SIG-M5 treated with dmso at 0.1 percent for 504 hours (cell line): ENCODE measurements at regions not wholly inside any gene's neighbourhood (a gene's known extent, or its start where the extent isn't known, plus 50 kb on each side); places are given as distances from the start of the nearest gene placed in this dataset.

Source experiments
- DNase-seq: peaks from one replicate; lab custom pipeline; 2025; ENCODE audit not compliant: unreplicated experiment; lab: John Stamatoyannopoulos, UW

DNA sequence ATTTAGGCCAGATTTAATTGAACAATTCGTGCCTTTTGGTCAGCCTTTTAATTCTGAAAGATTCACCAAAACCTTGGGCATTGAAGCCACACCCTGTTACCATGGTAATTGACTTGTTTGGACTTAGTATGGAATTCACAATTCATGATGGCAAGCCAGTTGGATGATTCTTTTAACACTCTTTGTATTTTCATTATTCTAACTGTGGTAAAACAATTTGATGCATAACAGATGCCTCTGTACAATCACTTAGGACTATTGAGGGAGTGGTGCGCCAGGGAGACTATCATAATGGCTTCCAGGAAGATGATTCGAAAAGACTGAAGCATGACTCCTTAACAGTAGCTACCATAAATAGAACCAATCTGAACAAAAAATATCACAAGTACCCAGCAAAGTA, 381.1 kb upstream of the ADAMTS16 start:
- no peak for DNase-seq

DNA sequence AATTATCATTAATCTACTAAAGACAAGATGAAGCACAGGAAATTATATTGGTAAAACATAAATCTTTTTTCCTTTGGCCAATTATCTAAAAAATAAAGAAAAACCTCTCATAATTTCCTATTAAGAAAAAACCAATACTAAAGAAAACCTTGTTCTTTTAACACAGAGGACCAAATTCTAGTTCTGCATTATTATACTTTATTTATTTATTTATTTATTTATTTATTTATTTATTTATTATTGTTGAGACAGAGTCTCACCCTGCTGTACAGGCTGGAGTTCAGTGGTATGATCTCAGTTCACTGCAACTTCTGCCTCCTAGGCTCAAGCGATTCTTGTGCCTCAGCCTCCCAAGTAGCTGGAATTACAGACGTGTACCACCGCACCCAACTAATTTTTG, 377.8 kb upstream of the ADAMTS16 start:
- no peak for DNase-seq

DNA sequence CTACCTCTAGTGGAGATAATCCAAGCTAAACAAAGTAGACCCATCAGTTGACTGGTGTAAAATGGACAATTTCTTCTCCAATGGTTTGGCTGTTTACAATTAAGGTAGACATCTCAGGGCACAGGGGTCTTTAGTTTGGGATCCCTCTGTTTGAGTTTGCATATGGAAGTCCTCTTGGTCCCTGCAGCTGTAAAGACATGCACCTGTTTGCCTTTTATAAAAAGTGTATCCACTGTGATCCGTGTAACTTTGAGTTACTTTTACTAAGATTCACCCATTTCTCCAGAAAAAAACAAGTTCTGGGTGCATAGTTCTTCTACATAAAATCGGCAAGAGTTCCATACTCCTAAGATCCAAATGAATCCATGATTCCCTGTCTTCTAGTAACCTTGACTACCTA, 374.7 kb upstream of the ADAMTS16 start:
- DNase-seq = no peak

DNA sequence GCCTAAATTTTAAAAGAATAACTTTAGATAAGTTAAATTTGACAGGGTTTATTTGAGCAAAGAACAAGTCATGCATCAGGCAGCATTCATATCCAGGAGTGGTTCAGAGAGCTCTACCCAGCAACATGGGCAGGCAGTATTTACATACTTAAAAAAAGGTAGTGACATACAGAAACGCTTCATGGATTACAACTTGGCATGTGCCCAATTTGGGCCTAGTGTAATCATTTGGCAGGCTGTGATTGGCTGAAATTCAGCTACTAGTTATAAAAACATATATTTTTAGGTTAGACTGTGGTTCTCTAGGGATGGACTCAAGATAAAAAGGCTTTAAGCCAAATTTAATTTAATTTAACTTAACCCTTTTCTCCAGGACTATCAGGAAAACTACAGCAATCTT, 374.0 kb upstream of the ADAMTS16 start:
- no peak for DNase-seq

DNA sequence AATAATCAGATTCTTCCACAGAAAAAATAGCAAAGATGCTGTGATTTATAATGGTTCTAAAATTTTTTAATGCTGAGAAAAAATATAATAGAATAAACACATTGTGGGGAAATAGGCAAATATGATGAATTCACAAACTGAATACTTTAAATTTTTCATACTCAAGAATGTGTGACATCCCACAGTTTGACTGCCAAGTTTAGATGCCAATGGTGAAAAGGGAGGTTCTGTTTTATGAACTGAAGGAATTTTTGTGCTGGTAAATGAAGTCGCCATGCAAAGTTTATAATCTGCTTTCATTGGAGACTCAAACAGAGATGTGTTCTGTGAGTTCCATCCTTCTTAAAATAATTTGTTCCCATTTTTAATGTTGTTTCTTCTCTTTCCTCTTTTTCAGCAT, 367.5 kb upstream of the ADAMTS16 start:
- no peak for DNase-seq

DNA sequence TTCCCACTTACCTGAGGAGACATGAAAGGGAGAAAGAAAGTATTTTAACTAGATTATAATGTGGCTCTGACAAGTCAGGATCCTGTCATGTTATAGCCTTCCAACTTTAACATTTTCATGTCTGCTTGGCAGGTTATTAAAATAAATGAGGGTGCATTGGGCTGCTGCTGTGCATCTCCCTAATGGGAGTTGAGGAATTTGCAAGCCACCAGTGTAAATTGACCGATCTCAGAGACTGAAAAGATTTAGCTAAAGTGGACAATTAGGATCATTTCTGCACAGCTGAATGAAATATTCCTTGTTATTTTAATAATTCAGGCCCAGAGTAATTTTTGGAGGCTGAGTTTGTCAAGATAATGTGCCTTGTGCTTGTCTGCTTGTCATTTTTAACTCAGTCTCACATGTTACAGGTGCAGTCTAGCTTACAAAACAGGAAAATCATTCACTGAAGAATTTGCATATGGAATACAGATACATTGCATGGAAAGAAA, 366.3 kb upstream of the ADAMTS16 start:
- no peak for DNase-seq

DNA sequence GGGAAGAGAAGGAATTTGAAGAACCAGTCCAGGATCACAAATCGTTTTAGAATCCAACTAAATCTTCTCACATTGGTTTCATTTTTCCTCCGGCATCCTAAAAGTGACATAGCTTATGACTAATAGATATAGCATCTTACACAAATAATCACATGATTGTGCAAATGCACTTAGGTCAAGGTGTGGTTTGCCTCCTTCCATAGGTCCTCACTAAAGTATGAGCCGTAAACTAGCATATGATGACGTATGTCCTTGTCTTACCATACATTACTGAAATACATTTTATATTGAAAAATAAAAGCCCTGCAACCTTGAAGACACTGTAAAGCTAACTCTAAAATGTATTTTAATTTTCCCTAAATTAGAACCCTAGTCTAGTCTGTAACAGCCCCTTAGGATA, 362.7 kb upstream of the ADAMTS16 start:
- DNase-seq = no peak

DNA sequence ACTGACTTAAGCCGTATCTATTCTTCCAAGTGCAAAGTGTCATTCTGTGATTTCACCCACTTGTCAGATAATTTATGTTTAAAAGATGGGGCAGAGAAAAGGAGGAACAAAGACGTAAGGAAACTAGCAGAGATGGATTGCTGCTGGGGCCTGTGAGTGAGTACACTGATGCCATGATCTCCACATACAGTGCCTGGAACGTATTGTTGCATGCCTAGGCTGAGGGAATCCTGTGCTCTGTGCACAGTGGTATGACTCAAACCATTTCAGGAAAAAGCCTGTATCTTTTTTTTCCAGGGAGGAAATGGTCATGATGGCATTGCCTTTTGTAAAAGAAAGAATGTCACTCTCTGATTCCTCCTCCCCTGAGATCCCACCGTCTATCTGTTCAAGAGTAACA, 359.5 kb upstream of the ADAMTS16 start:
- DNase-seq = no peak

DNA sequence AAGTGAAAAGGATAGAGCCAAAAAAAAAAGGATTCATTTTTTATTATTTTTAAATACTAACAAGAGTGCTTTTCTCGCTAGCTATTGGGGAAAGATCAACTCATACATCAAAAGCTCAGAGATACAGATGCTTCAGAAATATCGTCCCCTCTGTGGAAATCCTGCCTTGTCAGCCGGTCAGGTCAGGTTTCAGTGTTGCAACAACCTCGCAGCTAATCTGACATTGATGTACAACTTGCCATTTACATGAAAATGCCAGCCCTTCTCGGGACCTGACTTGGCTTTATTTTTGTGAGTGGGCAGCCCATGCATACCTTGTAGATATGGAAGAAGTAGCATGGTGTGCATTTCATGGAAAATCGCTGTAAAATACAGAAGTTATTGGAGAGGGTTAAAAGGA, 358.8 kb upstream of the ADAMTS16 start:
- no peak for DNase-seq

DNA sequence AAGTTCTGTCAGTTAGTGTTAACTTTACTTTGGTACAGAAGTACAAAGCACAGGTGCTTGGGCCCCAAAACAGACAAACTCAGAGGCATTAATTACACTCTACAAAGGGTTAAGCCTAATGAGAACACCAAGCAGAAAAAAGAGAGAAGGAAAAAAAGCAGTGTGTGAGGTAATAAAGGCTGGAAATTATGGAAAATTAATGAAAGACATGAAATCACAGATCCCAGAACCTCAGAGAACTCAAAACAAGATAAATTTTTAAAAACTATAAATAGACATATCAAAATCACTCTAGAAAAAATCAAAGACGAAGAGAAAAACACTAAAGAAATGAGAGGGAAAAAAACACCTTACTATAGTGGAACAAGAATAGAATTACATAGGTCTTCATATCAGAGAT, 354.2 kb upstream of the ADAMTS16 start:
- no peak for DNase-seq

DNA sequence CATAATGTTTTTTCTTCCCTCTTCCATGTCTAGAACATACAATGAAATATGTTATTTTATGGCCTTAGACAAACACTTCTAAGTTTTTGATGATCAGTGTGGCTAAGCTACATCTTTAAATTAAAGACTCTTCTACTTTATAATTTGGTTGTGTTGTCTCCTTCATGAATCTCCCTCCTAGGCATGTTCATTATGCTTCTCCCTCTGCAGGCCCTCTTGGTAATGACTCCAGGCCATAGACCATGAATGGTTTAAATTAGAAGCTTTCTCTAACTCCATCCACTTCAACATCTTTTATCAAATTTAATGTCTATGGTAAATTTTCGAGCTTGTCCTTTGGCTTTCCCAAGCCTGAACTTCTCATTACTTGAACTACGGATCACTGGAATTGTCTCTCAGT, 342.7 kb upstream of the ADAMTS16 start:
- no peak for DNase-seq

DNA sequence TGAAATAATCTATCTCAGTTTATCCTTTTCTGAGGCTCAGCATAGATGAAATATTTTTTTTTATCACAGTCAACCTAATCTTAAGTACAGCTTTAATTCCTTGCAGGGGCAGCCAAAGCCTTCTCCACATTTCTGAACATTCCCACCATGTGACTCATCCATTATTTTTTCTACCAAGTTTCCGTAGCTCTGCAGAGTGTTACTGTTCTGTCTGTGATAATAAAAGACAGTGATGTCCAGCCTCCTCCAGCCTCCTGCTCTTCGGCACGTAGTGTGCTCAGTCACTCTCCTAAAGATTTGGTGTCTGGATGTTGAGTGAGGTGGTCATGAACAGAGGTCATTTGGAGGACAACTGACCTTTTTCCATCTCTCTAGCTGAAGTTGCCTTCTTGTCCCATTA, 338.1 kb upstream of the ADAMTS16 start:
- DNase-seq = no peak

DNA sequence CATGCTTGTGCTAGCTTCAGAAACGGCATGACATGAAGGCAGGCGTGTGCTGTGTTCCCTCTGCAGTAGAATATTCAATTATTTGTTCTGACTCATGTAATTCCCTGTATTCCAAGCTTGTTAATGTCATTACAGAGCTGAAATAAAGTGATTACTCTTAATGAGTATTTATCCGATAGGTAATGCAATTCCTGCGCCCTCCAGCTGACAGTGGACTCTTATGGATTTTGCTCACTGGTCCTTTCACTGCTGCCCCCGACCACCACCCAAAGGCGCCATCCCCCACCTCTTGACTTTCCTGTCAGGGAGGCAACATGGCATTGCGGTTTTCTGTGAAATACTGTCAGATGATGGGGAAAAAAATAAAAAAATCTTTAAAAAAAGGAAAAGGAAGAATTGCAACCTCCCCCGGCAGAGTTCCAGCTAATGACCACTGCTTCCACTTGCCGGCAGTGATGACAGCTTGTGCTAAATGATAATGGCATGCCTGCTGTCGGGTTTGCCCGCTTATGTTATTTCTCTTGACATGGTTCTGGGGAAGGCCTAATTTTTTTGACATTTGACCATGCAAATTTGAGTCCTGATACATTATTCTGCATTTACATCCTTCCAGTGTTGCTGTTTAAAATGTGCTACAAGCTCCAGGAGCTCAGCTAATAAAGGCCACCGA, 335.3 kb upstream of the ADAMTS16 start:
- no peak for DNase-seq

DNA sequence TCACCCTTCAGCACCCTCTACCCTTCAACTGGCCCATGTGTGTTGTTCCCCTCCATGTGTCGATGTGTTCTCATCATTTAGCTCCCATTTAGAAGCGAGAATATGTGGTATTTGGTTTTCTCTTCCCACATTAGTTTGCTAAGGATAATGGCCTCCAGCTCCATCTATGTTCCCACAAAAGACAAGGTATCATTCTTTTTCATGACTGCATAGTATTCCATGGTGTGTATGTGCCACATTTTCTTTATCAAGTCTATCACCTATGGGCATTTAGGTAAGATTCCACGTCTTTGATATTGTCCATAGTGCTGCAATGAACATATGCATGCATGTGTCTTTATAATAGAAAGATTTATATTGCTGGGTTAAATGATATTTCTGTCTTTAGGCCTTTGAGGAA, 325.1 kb upstream of the ADAMTS16 start:
- DNase-seq = no peak

DNA sequence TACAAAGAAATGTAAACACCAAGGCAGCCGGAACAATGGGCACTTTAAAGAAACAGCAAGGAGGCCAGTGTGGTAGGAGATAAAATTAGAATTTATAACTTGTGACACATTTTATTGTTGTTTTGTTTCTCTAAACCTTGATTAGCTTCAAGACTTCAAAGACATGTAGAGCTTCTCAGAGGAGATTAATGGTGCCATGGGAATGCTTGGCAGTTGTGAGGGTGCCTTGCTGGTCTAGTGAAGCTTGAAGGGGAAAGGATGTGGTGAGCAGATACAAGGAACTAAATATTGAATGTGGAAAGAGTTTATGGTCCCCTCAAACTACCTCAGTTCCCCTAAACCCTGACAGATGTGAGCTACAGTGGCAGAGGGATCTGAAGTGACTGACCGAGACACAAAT, 322.4 kb upstream of the ADAMTS16 start:
- no peak for DNase-seq

DNA sequence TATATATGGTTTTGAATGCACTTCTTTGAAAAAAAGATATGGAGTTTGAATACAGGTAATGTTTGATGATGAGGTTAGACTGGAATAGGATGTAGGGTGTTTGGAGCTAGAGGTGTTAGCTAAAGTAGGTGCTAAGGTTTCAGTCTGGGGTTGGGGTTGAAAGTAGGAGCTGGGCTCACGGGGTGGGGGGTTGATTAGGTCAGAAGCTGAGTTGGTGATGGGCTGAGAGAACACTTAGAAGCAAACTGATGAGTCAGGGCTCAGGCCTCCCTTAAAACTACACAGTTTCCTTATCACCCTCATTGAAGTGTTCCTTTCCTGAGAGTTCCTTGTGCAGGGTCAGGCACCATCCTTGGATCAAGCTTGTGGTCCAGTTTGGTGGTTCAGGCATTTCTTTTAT, 308.8 kb upstream of the ADAMTS16 start:
- no peak for DNase-seq

DNA sequence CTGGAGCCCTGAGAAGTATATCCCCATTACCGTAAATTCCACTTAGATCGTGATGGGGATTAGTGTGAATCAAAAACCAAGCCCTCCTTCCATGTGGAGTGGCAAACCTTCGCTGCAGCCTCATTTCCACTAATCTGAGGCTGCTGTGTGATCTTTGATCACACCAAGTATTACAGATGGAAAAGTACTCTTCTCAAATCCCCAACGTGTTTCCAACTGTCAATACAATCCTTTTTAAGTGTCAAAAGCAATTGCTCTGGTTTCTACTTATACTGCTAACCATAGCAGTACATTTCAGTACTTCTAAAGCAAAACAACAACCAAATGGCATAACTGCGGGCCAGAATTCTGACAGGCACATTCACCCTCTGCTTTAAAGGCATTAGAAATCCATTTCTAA, 307.7 kb upstream of the ADAMTS16 start:
- DNase-seq = no peak

DNA sequence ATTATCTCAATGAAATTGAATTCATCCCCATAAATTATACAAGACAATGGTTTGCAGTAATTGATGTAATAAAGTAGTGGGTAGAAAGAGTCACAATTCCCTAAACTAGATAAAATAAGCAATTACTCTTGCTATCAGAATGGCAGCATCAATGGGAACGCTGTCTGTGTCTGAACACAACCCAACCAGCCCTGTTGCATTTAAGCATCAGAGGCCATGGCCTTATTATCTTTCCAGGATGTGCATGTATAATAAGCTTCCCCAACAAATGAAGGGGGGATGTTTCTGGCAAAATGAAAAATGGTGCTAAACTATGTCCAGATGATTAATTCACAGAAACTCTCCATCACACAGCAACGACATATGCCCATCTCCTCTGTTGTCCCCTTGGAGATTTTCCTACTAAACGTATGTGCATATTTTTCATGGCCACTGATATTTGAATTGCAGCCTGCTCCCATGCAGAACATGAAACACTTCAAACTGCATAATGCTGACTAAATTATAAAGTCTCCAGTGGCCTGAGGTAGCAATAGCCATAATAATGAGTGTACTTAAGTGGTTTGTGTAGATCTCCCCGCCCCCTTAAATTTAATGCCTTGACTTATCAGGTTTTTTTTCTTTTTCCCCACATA, 306.9 kb upstream of the ADAMTS16 start:
- DNase-seq = no peak

DNA sequence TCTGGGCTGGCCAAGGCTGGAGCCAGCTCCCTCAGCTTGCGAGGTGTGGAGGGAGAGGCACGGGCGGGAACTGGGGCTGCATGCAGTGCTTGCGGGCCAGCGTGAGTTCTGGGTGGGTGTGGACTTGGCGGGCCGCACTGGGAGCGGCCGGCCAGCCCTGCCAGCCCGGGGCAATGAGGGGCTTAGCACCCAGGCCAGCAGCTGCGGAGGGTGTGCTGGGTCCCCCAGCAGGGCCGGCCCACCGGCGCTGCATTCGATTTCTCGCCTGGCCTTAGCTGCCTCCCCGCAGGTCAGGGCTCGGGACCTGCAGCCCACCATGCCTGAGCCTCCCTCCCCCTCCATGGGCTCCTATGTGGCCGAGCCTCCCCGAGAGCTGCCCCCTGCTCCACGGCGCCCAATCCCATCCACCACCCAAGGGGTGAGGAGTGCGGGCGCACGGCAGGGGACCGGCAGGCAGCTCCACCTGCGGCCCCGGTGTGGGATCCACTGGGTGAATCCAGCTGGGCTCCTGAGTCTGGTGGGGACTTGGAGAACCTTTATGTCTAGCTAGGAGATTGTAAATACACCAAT, 302.6 kb upstream of the ADAMTS16 start:
- DNase-seq = no peak

DNA sequence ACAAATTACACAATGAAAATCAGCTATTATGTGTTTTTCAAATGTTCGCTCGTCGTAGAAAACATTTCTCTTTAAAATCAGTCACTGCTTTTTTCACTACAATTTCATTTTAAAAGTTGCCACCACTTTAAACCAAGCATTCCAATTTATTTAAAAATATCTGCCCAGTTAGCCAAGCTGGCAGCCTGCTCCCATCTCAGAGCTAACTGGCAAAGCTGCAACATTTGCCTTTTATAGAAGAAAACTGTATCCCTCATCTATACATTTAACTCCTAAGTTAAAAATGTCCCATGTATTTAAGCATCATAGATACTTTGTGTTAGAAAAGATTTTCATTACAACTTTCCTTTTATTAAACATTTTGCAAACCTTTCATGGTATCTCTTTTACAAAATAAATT, 294.9 kb upstream of the ADAMTS16 start:
- no peak for DNase-seq

DNA sequence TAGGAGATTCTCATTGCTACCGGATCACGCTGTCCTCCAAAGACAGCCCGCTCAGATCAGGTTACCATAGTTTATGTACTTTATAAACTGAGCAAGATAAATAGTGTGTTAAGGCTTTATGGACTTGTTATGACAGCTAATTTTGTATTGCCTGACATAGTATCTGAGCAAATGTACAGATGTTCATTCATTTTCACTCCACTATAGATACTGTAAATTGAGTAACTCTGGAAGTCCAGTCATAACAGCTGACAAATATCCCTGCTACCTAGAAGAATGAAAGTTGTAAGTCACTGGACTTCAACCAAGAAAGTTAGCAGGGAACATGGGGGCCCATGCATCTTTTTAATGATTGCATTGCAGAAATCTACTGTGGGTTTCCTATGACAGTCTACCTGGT, 292.4 kb upstream of the ADAMTS16 start:
- no peak for DNase-seq

DNA sequence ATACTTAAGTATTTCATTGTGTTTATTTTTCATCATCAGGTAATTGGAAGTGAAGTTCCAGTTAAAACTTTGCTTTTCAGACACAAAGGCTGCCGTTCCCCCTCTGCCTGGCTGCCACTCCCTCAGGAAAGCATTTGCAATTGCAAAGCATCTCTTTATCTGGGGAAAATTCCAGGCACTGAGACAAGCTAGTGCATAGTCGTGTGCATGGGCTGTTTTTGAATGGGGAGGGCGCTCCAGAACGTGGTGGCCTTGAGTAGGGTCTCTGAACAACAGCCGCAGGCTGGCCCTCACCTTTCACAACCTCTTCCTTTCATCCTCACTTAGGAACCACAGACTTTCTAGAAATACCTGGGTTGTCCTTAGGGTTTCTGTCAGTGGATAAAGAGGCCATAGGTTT, 285.1 kb upstream of the ADAMTS16 start:
- no peak for DNase-seq

DNA sequence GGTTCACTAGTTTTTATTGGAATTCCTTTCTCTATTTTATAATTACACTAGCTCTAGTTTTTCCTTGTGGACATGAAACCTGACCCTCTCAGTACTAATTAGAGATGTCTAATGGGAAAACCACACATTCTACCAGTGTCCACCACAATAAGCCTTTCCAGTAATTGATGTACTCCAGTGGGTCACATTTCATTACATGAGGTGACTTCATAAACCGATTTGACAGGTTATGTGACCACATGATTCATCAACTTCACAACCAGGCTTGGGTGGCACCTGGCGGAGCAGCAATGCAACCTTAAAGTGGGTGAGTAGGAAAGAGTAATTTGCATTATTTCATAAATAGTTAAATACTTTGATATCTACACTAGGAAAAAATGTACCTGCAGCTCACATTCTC, 284.2 kb upstream of the ADAMTS16 start:
- no peak for DNase-seq
